Astrocyte of the spinal cord (primary cell): ENCODE measurements at regions not wholly inside any gene's neighbourhood (a gene's known extent, or its start where the extent isn't known, plus 50 kb on each side); places are given as distances from the start of the nearest gene placed in this dataset.

Experiments
- DNase-seq: peaks from one replicate; pipeline ENCODE4 v3.0.0; 2011; ENCODE audit warnings: low read depth, low spot score
- H3K4me3 ChIP-seq: 2 replicates; pipeline ENCODE4 v1.5.1; 2011; ENCODE audit warnings: low read depth, mild to moderate bottlenecking, low read length, moderate library complexity
- CTCF ChIP-seq: IDR thresholded peaks from 2 replicates; pipeline ENCODE4 v1.5.1; 2012; ENCODE audit warnings: low read depth, mild to moderate bottlenecking, low read length, inconsistent platforms
- in situ Hi-C: cut with HindIII; loops from 2 replicates; pipeline ENCODE4 v1.10.0; 2017; ENCODE audit warnings: low sequenced_read_pairs

- no peak overlapping the region for H3K4me3 ChIP-seq
- in situ Hi-C loops = no loop called here
- no peak for DNase-seq
Measured at GRCh38 chr7:46446151-46446550, 525.1 kb upstream of the IGFBP3 start.

GRCh38 chr7:46444256-46444655 lies 523.2 kb upstream of the IGFBP3 start:
- DNase-seq = no peak
- TF ChIP-seq CTCF = no peak
- in situ Hi-C loops = no loop called here
- H3K4me3 ChIP-seq = no peak overlapping the region

More at GRCh38 chr7:46446151-46446550, 525.1 kb upstream of the IGFBP3 start:
- TF ChIP-seq CTCF = no peak

GRCh38 chr7:46440186-46440585 lies 519.1 kb upstream of the IGFBP3 start:
- no peak overlapping the region for H3K4me3 ChIP-seq
- in situ Hi-C loops = no loop called here
- TF ChIP-seq CTCF = no peak
- no peak for DNase-seq

GRCh38 chr7:46432708-46433107 lies 511.6 kb upstream of the IGFBP3 start:
- no peak overlapping the region for H3K4me3 ChIP-seq
- TF ChIP-seq CTCF = no peak
- in situ Hi-C loops = no loop called here
- DNase-seq = peak; percentile 34

GRCh38 chr7:46428295-46428694 lies 507.2 kb upstream of the IGFBP3 start:
- in situ Hi-C loops = no loop called here
- no peak for DNase-seq
- H3K4me3 ChIP-seq = no peak overlapping the region
- TF ChIP-seq CTCF = no peak

- H3K4me3 ChIP-seq = no peak overlapping the region
- in situ Hi-C loops = no loop called here
- no peak for TF ChIP-seq CTCF
- peak; percentile 5 for DNase-seq
Measured at GRCh38 chr7:46424934-46425333, 503.9 kb upstream of the IGFBP3 start.
